Subcutaneous abdominal adipose tissue (tissue), 5 donors: ENCODE measurements at regions not wholly inside any gene's neighbourhood (a gene's known extent, or its start where the extent isn't known, plus 50 kb on each side); places are given as distances from the start of the nearest gene placed in this dataset.

ENCODE experiments used
- H3K27ac ChIP-seq: one replicate; pipeline ENCODE4 v1.7.0; 2013; ENCODE audit warnings: low read depth, mild to moderate bottlenecking, inconsistent platforms, low read length, moderate library complexity
- H3K27me3 ChIP-seq, 5 donors: one replicate each; pipeline ENCODE4 v1.7.0; 2013; ENCODE audit warnings: low read length in 5 of 5, inconsistent platforms in 1 of 5; ENCODE audit not compliant: control insufficient read depth in 5 of 5, insufficient read depth in 4 of 5
- H3K36me3 ChIP-seq, 5 donors: one replicate each; pipeline ENCODE4 v1.7.0; 2013; ENCODE audit warnings: low read length in 5 of 5; ENCODE audit not compliant: control insufficient read depth in 5 of 5, insufficient read depth in 5 of 5
- H3K4me1 ChIP-seq, 5 donors: one replicate each; pipeline ENCODE4 v1.7.0; 2013; ENCODE audit warnings: low read length in 5 of 5, mild to moderate bottlenecking in 3 of 5, moderate library complexity in 1 of 5; ENCODE audit not compliant: control insufficient read depth in 5 of 5, insufficient read depth in 5 of 5
- H3K4me3 ChIP-seq, 5 donors: one replicate each; pipeline ENCODE4 v1.7.0; 2013; ENCODE audit warnings: low read length in 5 of 5, low read depth in 1 of 5
- H3K9ac ChIP-seq, 5 donors: one replicate each; pipeline ENCODE4 v1.7.0; 2013; ENCODE audit warnings: low read length in 5 of 5, mild to moderate bottlenecking in 4 of 5, moderate library complexity in 3 of 5
- H3K9me3 ChIP-seq, 5 donors: one replicate each; pipeline ENCODE4 v1.7.0; 2013; ENCODE audit warnings: low read length in 5 of 5; ENCODE audit not compliant: control insufficient read depth in 5 of 5
- donor health status: healthy.
- donor health status: healthy.
- donor health status: healthy.
- donor health status: healthy.
- donor health status: healthy.

DNA sequence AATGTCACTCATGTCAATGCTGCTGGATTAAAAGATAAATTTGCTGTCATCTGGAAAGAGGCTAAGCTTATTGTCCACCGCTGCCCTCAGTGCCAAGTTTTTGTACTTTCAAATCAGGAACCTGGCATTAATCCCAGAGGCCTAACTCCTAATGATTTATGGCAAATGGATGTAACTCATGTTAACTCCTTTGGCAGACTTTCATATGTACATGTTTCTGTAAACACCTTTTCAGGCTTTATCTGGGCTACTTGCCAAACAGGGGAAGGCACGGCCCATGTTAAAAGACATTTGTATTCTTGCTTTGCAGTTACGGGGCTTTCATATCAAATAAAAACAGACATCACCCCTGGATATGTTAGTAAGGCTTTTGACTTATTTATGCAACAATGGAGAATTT lies 608.0 kb upstream of the ACO1 start:
- peaks cover 3 to 24% (median 17%) of the 10 kb centered on the region in 5 donors for H3K9me3 ChIP-seq
- no peaks in the 10 kb centered on the region for H3K27me3 ChIP-seq
- H3K36me3 ChIP-seq = no peaks in the 10 kb centered on the region
- H3K27ac ChIP-seq = no peak overlapping the region
- H3K4me1 ChIP-seq = peaks cover 0 to 9% (median 0%) of the 10 kb centered on the region in 5 donors
- H3K4me3 ChIP-seq = no peak overlapping the region
- H3K9ac ChIP-seq = no peak overlapping the region

GRCh38 chr9:31783491-31783890 lies 601.0 kb upstream of the ACO1 start:
- Histone ChIP-seq H3K36me3 (no peaks in the 10 kb centered on the region), H3K9me3 (peaks cover 3 to 11% (median 6%) of the 10 kb centered on the region in 5 donors), H3K27ac (no peak overlapping the region), H3K27me3 (no peaks in the 10 kb centered on the region), H3K9ac (no peak overlapping the region), H3K4me3 (no peak overlapping the region), H3K4me1 (no peaks in the 10 kb centered on the region)

- H3K9ac ChIP-seq = no peak overlapping the region
- H3K9me3 ChIP-seq = no peaks in the 10 kb centered on the region
- no peak overlapping the region for H3K4me3 ChIP-seq
- H3K27ac ChIP-seq = no peak overlapping the region
- H3K4me1 ChIP-seq = no peaks in the 10 kb centered on the region
- no peaks in the 10 kb centered on the region for H3K36me3 ChIP-seq
- H3K27me3 ChIP-seq = no peaks in the 10 kb centered on the region
These were observed 593.7 kb upstream of the ACO1 start for GRCh38 chr9:31790720-31791119.

- Histone ChIP-seq H3K27ac (no peak overlapping the region), H3K9ac (no peak overlapping the region), H3K9me3 (no peaks in the 10 kb centered on the region), H3K27me3 (no peaks in the 10 kb centered on the region), H3K4me1 (no peaks in the 10 kb centered on the region), H3K36me3 (no peaks in the 10 kb centered on the region), H3K4me3 (no peak overlapping the region)
These were observed 584.4 kb upstream of the ACO1 start for GRCh38 chr9:31799953-31800609.

DNA sequence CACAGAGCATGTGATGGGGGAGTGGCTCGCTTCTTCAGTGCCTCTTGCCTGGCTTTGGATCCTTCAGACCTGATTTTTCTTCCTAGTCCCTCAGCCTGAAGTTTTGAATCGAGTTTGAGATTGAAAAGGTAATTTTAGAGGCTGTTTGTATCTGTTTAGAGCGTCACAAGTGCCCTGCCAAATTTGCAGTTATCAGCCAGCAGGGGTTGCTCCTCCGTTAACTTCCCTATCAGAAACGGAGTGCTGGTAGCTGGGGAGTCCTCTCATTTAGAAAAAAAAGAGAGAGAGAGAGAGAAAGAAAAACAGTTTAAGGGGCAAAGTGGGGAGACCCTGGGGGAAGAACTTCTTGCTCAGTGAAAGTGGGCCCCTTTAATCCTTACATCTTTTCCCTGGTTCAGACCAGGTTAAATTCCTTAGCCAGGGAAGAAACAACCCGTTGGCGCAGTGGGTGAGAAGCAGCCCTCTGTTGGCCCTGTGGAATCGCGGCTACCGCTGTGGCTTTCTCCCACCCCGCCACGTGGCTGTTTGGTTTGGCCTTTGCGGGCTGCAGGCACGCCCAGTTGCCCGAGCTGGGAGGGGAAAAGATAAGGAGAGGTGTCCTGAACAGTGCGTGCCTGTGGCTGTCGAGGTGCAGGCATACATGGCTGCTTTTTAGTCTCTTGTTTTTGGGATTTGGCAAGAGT lies 576.7 kb upstream of the ACO1 start:
- no peaks in the 10 kb centered on the region for H3K9me3 ChIP-seq

GRCh38 chr9:31808766-31809165 lies 575.7 kb upstream of the ACO1 start:
- Histone ChIP-seq H3K4me1 (no peaks in the 10 kb centered on the region), H3K36me3 (no peaks in the 10 kb centered on the region), H3K9me3 (no peaks in the 10 kb centered on the region), H3K27ac (no peak overlapping the region), H3K4me3 (no peak overlapping the region), H3K27me3 (no peaks in the 10 kb centered on the region), H3K9ac (no peak overlapping the region)

More for the DNA sequence above, 576.7 kb upstream of the ACO1 start:
- H3K27me3 ChIP-seq = no peaks in the 10 kb centered on the region
- H3K4me3 ChIP-seq = no peak overlapping the region
- no peak overlapping the region for H3K27ac ChIP-seq
- no peaks in the 10 kb centered on the region for H3K36me3 ChIP-seq
- no peaks in the 10 kb centered on the region for H3K4me1 ChIP-seq
- no peak overlapping the region for H3K9ac ChIP-seq

DNA sequence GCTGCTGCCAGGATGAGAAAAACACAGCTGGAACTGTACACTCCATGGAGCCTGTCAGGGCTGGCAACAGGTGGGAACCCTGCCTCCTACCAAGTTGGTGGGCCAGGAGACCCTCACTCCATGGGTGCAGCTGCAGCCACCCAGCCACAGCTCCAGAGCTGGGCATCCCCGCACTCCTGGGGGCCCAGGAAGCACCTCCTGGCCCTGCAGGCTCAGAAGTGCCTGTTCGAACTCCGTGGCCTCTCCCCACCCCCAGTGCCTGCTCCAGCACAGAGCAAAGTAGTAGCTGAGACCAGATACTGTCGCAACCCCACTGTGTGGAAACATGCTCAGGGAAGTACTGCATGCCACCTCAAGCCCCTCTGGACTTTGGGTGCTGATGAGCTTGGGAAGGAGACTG lies 564.0 kb upstream of the ACO1 start:
- Histone ChIP-seq H3K9me3 (no peaks in the 10 kb centered on the region), H3K4me1 (no peaks in the 10 kb centered on the region), H3K9ac (no peak overlapping the region), H3K27ac (no peak overlapping the region), H3K36me3 (no peaks in the 10 kb centered on the region), H3K4me3 (no peak overlapping the region), H3K27me3 (no peaks in the 10 kb centered on the region)

- H3K27ac ChIP-seq = no peak overlapping the region
- H3K4me1 ChIP-seq = no peaks in the 10 kb centered on the region
- H3K4me3 ChIP-seq = no peak overlapping the region
- no peak overlapping the region for H3K9ac ChIP-seq
- H3K9me3 ChIP-seq = no peaks in the 10 kb centered on the region
- no peaks in the 10 kb centered on the region for H3K27me3 ChIP-seq
- H3K36me3 ChIP-seq = no peaks in the 10 kb centered on the region
These were observed 562.9 kb upstream of the ACO1 start for GRCh38 chr9:31821583-31821982.

DNA sequence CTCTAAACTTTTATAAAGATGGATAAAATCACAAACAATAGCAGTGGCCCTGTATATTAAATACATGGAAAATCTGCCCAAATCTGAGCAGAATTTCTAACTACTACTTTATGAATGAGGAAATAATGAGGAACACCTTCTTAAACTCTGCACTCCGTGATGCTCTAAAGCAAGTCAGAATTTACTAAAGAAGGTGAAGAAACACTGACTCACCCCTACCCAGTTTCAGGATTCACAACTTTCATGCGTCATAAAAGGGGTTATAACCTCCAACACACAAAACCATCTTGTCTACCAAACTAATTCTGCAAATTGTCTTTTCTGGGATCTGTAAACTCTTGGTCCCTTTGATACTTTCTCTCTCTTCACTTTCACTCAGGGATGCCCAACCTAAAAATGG lies 561.1 kb upstream of the ACO1 start:
- Histone ChIP-seq H3K4me1 (no peaks in the 10 kb centered on the region), H3K27me3 (no peaks in the 10 kb centered on the region), H3K27ac (no peak overlapping the region), H3K9ac (no peak overlapping the region), H3K36me3 (no peaks in the 10 kb centered on the region), H3K4me3 (no peak overlapping the region), H3K9me3 (no peaks in the 10 kb centered on the region)

- no peak overlapping the region for H3K27ac ChIP-seq
- H3K4me3 ChIP-seq = no peak overlapping the region
- H3K9me3 ChIP-seq = no peaks in the 10 kb centered on the region
- H3K27me3 ChIP-seq = no peaks in the 10 kb centered on the region
- no peaks in the 10 kb centered on the region for H3K36me3 ChIP-seq
- no peaks in the 10 kb centered on the region for H3K4me1 ChIP-seq
- H3K9ac ChIP-seq = no peak overlapping the region
These were observed 559.6 kb upstream of the ACO1 start for GRCh38 chr9:31824860-31825259.
